ENCODE measurements at regions not wholly inside any gene's neighbourhood (a gene's known extent, or its start where the extent isn't known, plus 50 kb on each side); places are given as distances from the start of the nearest gene placed in this dataset.

- Histone ChIP-seq H3K4me3 (replicated peaks in 1 of 3; ENCODE audit: insufficient read depth in 1 of 3, low read depth in 2 of 3, low read length in 3 of 3) (no peak overlapping the region), H3K79me2 (ENCODE audit: insufficient read depth, low read length) (no peaks in the 10 kb centered on the region), H3K9ac (ENCODE audit: insufficient read depth, low read depth, low read length) (no peak overlapping the region), H2AFZ (ENCODE audit: low read length) (no peak overlapping the region), H3K36me3 (replicated peaks in 1 of 2; ENCODE audit: control insufficient read depth in 1 of 2, insufficient read depth in 2 of 2, low read length in 2 of 2) (no peaks in the 10 kb centered on the region), H3K27ac (ENCODE audit: extremely low read length, insufficient read depth, low read length) (no peak overlapping the region), H3K4me1 (ENCODE audit: insufficient read depth, low read length) (no peaks in the 10 kb centered on the region), H3K27me3 (ENCODE audit: control insufficient read depth in 1 of 2, insufficient read depth in 2 of 2, low read length in 2 of 2) (no peaks in the 10 kb centered on the region), H4K20me1 (ENCODE audit: insufficient read depth, low read length) (no peaks in the 10 kb centered on the region), H3K9me3 (ENCODE audit: low read length) (no peaks in the 10 kb centered on the region), H3K4me2 (ENCODE audit: low read depth, low read length) (no peak overlapping the region)
- in situ Hi-C loops (cut with HindIII; ENCODE audit: extremely low pct_ligation_motif_present, low pct_unique_long_range_greater_than_20kb), result no loop called here
- 0% methylated on average over 1 of the region's 1 CpG for WGBS (ENCODE audit: low lambda C conversion rate)
- DNase-seq (ENCODE audit: low spot score) (no peak), ATAC-seq (no peak), FAIRE-seq (no peak)
- TF ChIP-seq DRAP1 (CRISPR knock-in tag; IDR thresholded peaks at IDR 0.05), result no peak
- TF ChIP-seq WIZ (CRISPR knock-in tag; IDR thresholded peaks at IDR 0.05), result no peak
- ChIA-PET CTCF (ENCODE audit: low intra/inter-chr PET ratio, low total read pairs) (no interaction called here), POLR2A (no interaction called here)
- intact Hi-C loops (cut with micrococcal nuclease; ENCODE audit: unreplicated experiment), result no loop called here
- BruUV-seq (replicated peaks), result no TSS peak
These were observed 376.4 kb downstream of the SNAPC1 start for GRCh38 chr14:62138593-62138992.

- H3K9ac ChIP-seq (ENCODE audit: insufficient read depth, low read depth, low read length), result no peak overlapping the region
- no peak overlapping the region for H3K4me3 ChIP-seq (replicated peaks in 1 of 3; ENCODE audit: insufficient read depth in 1 of 3, low read depth in 2 of 3, low read length in 3 of 3)
- H3K4me1 ChIP-seq (ENCODE audit: insufficient read depth, low read length), result no peaks in the 10 kb centered on the region
- H2AFZ ChIP-seq (ENCODE audit: low read length), result no peak overlapping the region
- no peak for ATAC-seq
- DNase-seq (ENCODE audit: low spot score), result no peak
- TF ChIP-seq MBNL3 (CRISPR knock-in tag; conservative IDR thresholded peaks at IDR 0.05) (no peak), ZNF800 (CRISPR knock-in tag; IDR thresholded peaks at IDR 0.05) (no peak), ZNF891 (CRISPR knock-in tag; IDR thresholded peaks at IDR 0.05) (no peak), ZBTB44 (CRISPR knock-in tag; IDR thresholded peaks at IDR 0.05) (no peak), NR2F1 (CRISPR knock-in tag; IDR thresholded peaks at IDR 0.05) (no peak), ZBTB2 (CRISPR knock-in tag; IDR thresholded peaks at IDR 0.05; ENCODE audit: low read depth) (no peak), ARHGAP35 (CRISPR knock-in tag; IDR thresholded peaks at IDR 0.05; ENCODE audit: borderline replicate concordance) (no peak), ZNF251 (CRISPR knock-in tag; IDR thresholded peaks at IDR 0.05) (no peak), PHF8 (CRISPR knock-in tag; IDR thresholded peaks at IDR 0.05) (no peak), PCBP2 (optimal IDR thresholded peaks at IDR 0.05; ENCODE audit: low read depth, low read length, poor library complexity, severe bottlenecking) (no peak), ATM (IDR thresholded peaks at IDR 0.05; ENCODE audit: borderline replicate concordance) (no peak)
- BruUV-seq (replicated peaks), result no TSS peak
- no peak overlapping the region for H3K27ac ChIP-seq (ENCODE audit: extremely low read length, insufficient read depth, low read length)
- in situ Hi-C loops (cut with HindIII; ENCODE audit: extremely low pct_ligation_motif_present, low pct_unique_long_range_greater_than_20kb) (no loop called here), intact Hi-C loops (cut with micrococcal nuclease; ENCODE audit: unreplicated experiment) (no loop called here)
- H3K9me3 ChIP-seq (ENCODE audit: low read length), result no peaks in the 10 kb centered on the region
- no peaks in the 10 kb centered on the region for H3K36me3 ChIP-seq (replicated peaks in 1 of 2; ENCODE audit: control insufficient read depth in 1 of 2, insufficient read depth in 2 of 2, low read length in 2 of 2)
- no peak for FAIRE-seq
- ChIA-PET POLR2A (no interaction called here), CTCF (ENCODE audit: low intra/inter-chr PET ratio, low total read pairs) (no interaction called here)
- H3K4me2 ChIP-seq (ENCODE audit: low read depth, low read length), result no peak overlapping the region
- no peaks in the 10 kb centered on the region for H3K79me2 ChIP-seq (ENCODE audit: insufficient read depth, low read length)
- H4K20me1 ChIP-seq (ENCODE audit: insufficient read depth, low read length), result no peaks in the 10 kb centered on the region
- no peaks in the 10 kb centered on the region for H3K27me3 ChIP-seq (ENCODE audit: control insufficient read depth in 1 of 2, insufficient read depth in 2 of 2, low read length in 2 of 2)
- 12% methylated on average over 2 of the region's 2 CpGs for WGBS (ENCODE audit: low lambda C conversion rate)
These were observed 378.9 kb downstream of the SNAPC1 start for GRCh38 chr14:62141139-62141538.

Measured in HepG2 (cell line).